ENCODE measurements at regions not wholly inside any gene's neighbourhood (a gene's known extent, or its start where the extent isn't known, plus 50 kb on each side); places are given as distances from the start of the nearest gene placed in this dataset.

GRCh38 chr1:100622037-100622436 is 84.1 kb downstream of the GPR88 start:
- TF ChIP-seq, protein P1, sequence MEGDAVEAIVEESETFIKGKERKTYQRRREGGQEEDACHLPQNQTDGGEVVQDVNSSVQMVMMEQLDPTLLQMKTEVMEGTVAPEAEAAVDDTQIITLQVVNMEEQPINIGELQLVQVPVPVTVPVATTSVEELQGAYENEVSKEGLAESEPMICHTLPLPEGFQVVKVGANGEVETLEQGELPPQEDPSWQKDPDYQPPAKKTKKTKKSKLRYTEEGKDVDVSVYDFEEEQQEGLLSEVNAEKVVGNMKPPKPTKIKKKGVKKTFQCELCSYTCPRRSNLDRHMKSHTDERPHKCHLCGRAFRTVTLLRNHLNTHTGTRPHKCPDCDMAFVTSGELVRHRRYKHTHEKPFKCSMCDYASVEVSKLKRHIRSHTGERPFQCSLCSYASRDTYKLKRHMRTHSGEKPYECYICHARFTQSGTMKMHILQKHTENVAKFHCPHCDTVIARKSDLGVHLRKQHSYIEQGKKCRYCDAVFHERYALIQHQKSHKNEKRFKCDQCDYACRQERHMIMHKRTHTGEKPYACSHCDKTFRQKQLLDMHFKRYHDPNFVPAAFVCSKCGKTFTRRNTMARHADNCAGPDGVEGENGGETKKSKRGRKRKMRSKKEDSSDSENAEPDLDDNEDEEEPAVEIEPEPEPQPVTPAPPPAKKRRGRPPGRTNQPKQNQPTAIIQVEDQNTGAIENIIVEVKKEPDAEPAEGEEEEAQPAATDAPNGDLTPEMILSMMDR (conservative IDR thresholded peaks at IDR 0.05 in 1 of 2, IDR thresholded peaks at IDR 0.05 in 1 of 2; ENCODE audit: extremely low read depth in 1 of 2, insufficient read depth in 1 of 2, low read depth in 1 of 2, low read length in 2 of 2) = no peak
- TF ChIP-seq EZH2 (IDR thresholded peaks at IDR 0.05; ENCODE audit: borderline replicate concordance, low read length) = no peak
